22Rv1 (cell line): ENCODE measurements at regions not wholly inside any gene's neighbourhood (a gene's known extent, or its start where the extent isn't known, plus 50 kb on each side); places are given as distances from the start of the nearest gene placed in this dataset.

ENCODE experiments used
- H3K27ac ChIP-seq: fragments of 450-650 bp; 2 replicates; pipeline ENCODE4 v1.5.1; 2017
- ZFX ChIP-seq: fragments of 450-650 bp; IDR thresholded peaks from 2 replicates; pipeline ENCODE4 v1.6.1; 2017; ENCODE audit warnings: antibody characterized with exemption, borderline replicate concordance
- TF ChIP-seq, protein P1 (sequence below): fragments of 450-650 bp; IDR thresholded peaks from 2 replicates; pipeline ENCODE4 v1.5.1; 2017; ENCODE audit warnings: mild to moderate bottlenecking

DNA sequence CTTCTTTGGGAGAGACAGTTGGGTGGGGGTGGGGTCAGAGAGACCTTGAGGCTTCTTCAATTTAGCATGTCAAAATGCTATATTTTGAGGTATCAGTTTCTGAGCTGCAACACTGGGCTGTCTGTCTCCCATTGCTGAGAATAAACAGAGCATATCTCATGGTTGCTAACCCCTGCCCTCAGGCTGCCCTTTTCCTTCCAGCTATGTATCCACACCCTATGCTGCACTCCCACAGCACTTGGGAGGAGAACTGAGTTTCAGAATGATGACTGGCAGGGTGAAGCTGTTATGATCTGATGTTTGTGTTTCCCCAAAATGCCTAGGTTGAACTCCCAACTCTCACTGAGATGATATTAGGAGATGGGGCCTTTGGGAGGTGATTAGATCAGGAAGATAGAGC lies 794.0 kb downstream of the RNF144A start:
- no peak overlapping the region for H3K27ac ChIP-seq
- TF ChIP-seq, protein P1, sequence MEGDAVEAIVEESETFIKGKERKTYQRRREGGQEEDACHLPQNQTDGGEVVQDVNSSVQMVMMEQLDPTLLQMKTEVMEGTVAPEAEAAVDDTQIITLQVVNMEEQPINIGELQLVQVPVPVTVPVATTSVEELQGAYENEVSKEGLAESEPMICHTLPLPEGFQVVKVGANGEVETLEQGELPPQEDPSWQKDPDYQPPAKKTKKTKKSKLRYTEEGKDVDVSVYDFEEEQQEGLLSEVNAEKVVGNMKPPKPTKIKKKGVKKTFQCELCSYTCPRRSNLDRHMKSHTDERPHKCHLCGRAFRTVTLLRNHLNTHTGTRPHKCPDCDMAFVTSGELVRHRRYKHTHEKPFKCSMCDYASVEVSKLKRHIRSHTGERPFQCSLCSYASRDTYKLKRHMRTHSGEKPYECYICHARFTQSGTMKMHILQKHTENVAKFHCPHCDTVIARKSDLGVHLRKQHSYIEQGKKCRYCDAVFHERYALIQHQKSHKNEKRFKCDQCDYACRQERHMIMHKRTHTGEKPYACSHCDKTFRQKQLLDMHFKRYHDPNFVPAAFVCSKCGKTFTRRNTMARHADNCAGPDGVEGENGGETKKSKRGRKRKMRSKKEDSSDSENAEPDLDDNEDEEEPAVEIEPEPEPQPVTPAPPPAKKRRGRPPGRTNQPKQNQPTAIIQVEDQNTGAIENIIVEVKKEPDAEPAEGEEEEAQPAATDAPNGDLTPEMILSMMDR = no peak
- TF ChIP-seq ZFX = no peak

DNA sequence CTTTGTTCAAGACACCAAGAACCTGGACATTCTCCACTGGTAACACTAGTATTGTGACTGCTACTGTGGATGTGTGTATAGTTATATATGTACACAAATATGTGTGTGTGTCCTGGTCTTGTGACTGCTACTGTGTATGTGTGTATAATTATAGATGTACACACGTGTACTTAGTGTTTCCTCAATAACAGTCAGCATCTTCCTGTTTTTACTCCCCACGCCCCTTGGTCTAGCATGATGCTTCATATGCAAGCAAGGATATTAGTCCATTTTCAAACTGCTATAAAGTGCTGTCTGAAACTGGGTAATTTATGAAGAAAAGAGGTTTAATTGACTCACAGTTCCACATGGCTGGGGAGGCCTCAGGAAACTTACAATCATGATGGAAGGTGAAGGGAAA lies 802.7 kb downstream of the RNF144A start:
- H3K27ac ChIP-seq = no peak overlapping the region
- TF ChIP-seq, protein P1 = no peak
- no peak for TF ChIP-seq ZFX

DNA sequence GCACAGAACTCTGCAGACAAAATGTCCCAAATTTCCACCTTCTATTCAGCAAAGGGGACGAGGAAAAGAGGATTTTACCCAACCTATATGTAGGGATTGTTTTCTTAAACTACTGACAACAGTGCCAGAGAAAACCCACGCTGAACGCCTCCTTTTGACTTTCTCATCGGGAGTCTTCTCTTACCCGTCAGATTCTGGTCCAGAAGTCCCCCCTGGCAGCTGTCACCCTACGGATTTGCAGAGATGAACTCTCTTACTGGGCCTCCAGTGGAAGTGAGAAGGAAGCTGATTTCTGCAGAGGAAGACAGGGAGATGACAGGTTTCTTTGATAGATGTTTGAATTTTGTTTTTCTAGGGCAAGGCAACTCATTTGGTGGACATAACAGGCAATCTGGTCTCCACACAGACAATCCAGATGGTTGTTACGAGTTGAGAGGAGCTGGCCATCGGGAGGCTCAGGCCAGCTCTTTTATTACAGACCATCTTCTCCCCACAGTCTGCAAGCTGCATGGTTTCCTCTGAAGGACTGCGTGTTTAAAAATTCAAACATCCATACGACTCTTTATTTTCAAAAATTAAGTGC lies 804.3 kb downstream of the RNF144A start:
- TF ChIP-seq, protein P1 = no peak
- no peak for TF ChIP-seq ZFX
- H3K27ac ChIP-seq = no peak overlapping the region

DNA sequence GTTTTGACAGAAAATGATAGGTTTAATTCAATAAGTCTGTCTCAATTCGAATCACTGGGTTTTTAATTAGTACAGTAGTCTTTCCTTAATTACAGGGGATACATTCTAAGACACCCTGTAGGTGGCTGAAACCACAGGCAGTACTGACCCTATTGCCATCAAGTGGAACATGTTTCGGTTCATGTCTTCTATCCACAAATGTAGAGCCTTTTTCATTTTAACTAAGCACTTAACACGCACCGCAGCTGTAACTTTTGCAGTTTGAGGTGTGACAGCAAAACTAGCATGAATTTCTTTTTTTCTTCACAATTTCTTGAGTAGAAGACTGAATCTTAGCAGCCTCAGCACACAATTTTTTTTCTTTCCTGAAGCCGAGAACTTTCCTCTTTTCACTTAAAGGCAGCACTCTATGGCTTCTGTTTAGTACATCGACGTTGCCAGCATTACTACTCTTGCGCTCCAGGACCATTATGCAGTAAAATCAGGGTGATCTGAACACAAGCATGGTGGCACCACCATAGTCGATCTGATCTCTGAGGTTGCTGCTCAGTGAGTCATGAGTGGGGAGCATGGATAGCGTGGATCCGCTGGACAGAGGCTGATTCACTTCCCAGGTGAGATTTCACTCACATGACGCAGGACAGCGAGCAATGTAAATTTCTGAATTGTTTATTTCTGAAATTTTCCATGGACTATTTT lies 805.1 kb downstream of the RNF144A start:
- TF ChIP-seq, protein P1 = no peak
- TF ChIP-seq ZFX = no peak
- no peak overlapping the region for H3K27ac ChIP-seq

DNA sequence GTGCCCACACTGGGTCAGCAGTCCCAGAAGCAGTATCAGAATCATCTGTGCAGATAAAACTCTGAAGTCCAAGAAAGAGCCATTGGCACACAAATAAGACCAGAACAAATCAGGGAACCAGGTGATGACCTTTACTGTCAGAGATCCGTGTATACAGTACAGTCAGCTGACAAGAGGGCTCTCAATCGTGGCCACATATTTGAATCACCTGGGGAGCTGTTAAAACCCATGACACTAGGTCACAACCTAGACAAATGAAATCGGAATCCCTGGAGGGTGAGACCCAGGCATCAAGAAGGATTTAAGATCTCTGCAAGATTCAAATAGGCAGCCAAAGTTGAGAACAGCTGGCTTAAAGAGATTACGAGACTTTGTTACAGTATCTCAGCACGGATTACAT lies 807.1 kb downstream of the RNF144A start:
- no peak overlapping the region for H3K27ac ChIP-seq

DNA sequence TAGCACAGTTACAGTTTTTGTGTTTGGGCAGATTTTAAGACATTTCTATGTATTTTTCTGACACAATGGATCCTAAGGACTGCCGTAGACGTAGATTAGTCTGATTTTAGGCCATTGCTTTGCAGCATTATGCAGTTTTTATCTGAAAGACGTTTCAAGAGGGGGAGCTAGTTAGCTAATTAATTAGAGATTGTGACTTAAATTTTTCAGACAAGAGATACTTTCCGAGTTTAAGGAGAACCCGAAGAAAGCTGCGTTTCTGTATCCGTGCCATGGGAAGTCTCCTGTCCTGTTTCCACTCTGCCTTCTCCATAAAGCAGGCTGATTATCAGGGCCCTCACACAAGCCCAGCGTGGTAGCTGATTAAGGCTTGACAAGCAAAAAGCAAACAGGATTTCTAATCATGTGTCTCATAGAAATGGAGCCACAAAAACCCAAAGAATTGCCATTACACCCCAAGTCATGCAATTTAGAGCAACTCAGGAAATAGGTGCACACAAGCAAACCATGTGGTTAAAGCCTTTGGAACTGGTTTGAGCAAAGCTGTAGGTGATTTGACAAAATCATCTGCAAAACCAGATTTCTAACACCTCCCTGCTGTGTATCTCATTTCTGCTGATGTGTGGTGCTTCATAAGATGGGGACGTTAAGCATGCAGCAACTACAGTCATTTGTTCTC lies 808.1 kb downstream of the RNF144A start:
- no peak for TF ChIP-seq ZFX
- TF ChIP-seq, protein P1 = 0 out of 2 replicates have a peak, but pooled peaks have one; percentile 2
- no peak overlapping the region for H3K27ac ChIP-seq

More for the DNA sequence above, 807.1 kb downstream of the RNF144A start:
- TF ChIP-seq, protein P1 = no peak
- TF ChIP-seq ZFX = no peak

DNA sequence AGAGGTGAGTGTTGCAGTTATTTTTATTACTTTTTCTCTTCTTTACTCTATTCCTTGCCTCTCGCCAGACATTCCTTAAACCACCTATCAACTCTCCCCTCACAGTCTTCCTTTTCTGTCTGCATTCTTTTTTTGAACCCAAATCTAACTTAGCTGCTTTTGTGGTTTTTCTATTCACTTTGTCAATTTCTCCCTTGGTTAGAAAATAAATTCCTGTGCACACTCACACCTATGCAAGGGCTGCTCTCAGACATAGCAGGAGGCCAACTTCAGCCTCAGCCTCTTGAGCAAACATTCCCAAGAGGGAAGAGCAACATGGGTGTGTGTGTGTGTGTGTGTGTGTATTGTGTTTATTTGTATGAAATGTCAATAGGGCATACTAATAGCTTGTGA lies 808.6 kb downstream of the RNF144A start:
- TF ChIP-seq, protein P1 = no peak
- TF ChIP-seq ZFX = no peak

More for the DNA sequence above, 808.6 kb downstream of the RNF144A start:
- no peak overlapping the region for H3K27ac ChIP-seq
